VCaP (cell line): ENCODE measurements at regions not wholly inside any gene's neighbourhood (a gene's known extent, or its start where the extent isn't known, plus 50 kb on each side); places are given as distances from the start of the nearest gene placed in this dataset.

Experiments
- H3K27ac ChIP-seq: fragments of 450-650 bp; 2 replicates; pipeline ENCODE4 v1.5.1; 2017
- CTCF ChIP-seq: fragments of 450-650 bp; conservative IDR thresholded peaks from 2 replicates; pipeline ENCODE4 v1.5.1; 2017; ENCODE audit warnings: mild to moderate bottlenecking, moderate library complexity

- no peak overlapping the region for H3K27ac ChIP-seq
- TF ChIP-seq CTCF: no peak
Measured at GRCh38 chr1:217251121-217251520, 379.8 kb downstream of the GPATCH2 start.

DNA sequence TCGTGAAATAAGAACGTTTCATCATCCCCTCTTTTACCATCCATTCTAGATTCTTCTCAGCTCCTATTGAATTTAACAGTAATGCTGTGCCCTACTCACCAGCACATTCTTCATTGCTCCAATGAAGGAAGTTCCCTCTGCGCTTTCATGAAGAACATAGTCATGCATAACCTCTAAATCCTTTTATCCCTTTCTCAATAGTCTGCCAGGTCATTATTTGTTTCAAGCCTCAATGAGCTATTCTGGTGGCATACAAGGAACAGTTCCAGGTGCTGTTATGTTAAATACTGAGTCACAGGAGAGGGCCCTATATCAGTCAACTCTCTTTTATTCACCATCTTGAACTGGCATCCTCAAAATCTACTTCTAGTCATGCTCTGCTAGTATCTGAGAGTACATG lies 381.0 kb downstream of the GPATCH2 start:
- no peak for TF ChIP-seq CTCF

GRCh38 chr1:217244971-217245370 lies 385.9 kb downstream of the GPATCH2 start:
- no peak for TF ChIP-seq CTCF
- no peak overlapping the region for H3K27ac ChIP-seq

More for the DNA sequence above, 381.0 kb downstream of the GPATCH2 start:
- no peak overlapping the region for H3K27ac ChIP-seq

- TF ChIP-seq CTCF: no peak
- no peak overlapping the region for H3K27ac ChIP-seq
Measured at GRCh38 chr1:217240656-217241055, 390.2 kb downstream of the GPATCH2 start.

DNA sequence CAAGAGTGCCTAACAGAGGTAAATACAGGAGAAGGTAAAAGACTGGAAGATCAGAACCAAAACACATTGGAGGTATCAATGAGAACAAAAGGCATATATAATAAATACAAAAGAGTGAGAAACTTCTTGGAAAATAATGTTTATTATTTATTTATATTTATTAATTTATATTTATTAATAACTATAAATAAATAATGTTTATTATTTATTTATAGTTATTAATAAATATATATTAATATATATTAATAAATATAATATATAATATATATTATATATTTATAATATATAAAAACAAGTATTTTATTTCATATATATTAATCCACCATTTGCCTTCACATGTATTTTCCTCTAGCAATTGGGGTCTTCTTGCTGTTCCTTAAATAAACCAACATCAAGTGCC lies 391.9 kb downstream of the GPATCH2 start:
- no peak for TF ChIP-seq CTCF
- H3K27ac ChIP-seq: no peak overlapping the region

DNA sequence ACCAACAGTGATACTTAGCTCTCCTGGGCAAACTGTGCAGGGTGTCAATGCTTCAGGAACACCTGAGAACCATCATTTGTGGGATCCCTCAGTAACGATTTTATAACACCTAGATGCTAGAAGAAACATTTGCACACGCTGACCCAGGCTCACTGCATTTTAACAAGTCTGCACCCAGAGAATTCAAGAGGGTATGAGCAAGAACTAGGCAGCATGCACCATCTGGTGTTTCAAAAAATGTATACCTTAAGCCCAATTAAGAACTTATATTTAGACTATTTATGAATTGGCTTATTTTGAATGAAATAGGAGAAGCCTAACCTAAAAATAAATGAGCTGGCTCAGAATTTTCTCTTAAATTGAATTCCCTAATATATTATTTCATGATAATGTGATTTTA lies 400.5 kb downstream of the GPATCH2 start:
- no peak for TF ChIP-seq CTCF
- no peak overlapping the region for H3K27ac ChIP-seq

DNA sequence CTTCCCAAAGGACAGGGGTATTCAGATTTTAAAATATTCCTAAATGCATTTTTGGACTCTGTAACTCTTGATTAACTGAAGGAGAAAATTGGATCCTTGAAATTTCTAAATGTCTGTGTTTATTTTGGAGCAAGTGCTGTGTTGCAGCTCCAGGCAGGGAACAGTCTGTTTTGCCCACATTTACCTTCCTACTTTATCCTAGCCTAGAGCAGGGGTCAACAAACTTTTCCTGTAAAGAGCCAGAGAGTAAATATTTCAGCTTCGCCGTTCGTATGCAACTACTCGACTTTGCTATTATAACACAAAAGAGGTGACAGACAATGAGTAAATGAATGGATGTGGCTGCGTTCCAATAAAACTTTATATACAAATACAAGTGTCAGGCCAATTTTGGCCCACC lies 402.2 kb downstream of the GPATCH2 start:
- H3K27ac ChIP-seq: no peak overlapping the region
- no peak for TF ChIP-seq CTCF

GRCh38 chr1:217224201-217224600 lies 406.7 kb downstream of the GPATCH2 start:
- H3K27ac ChIP-seq: no peak overlapping the region

More at GRCh38 chr1:217224201-217224600, 406.7 kb downstream of the GPATCH2 start:
- TF ChIP-seq CTCF: no peak
